SK-N-SH treated with all-trans-retinoic acid at 6 μM for 48 hours (cell line): ENCODE measurements at regions not wholly inside any gene's neighbourhood (a gene's known extent, or its start where the extent isn't known, plus 50 kb on each side); places are given as distances from the start of the nearest gene placed in this dataset.

Experiments
- ATAC-seq: fragments of 200-7000 bp; cut with Tn5 transposase; 3 replicates; pipeline ENCODE4 v1.9.1; 2020; ENCODE audit warnings: mild to moderate bottlenecking, moderate library complexity
- ARNTL ChIP-seq: fragments of 450-650 bp; formaldehyde crosslinking; IDR thresholded peaks from 2 replicates; pipeline ENCODE4 v1.5.0; 2020; ENCODE audit warnings: low read depth, mild to moderate bottlenecking, moderate library complexity, borderline replicate concordance
- BACH2 ChIP-seq: fragments of 250-450 bp; sonication (Bioruptor Pico); IDR thresholded peaks from 2 replicates; pipeline ENCODE4 v1.9.0; 2021; ENCODE audit warnings: mild to moderate bottlenecking, borderline replicate concordance
- CSDC2 ChIP-seq: fragments of 250-450 bp; sonication (Bioruptor Pico); IDR thresholded peaks from 2 replicates; pipeline ENCODE4 v1.5.0; 2020; ENCODE audit warnings: mild to moderate bottlenecking, moderate library complexity
- ESRRG ChIP-seq: fragments of 250-450 bp; sonication (Bioruptor Pico); IDR thresholded peaks from 2 replicates; pipeline ENCODE4 v1.6.1; 2021; ENCODE audit warnings: mild to moderate bottlenecking
- GLIS3 ChIP-seq: fragments of 250-450 bp; sonication (Bioruptor Pico); IDR thresholded peaks from 2 replicates; pipeline ENCODE4 v1.5.0; 2020; ENCODE audit warnings: mild to moderate bottlenecking, moderate library complexity
- OSR1 ChIP-seq: fragments of 250-450 bp; sonication (Bioruptor Pico); IDR thresholded peaks from 2 replicates; pipeline ENCODE4 v1.8.0; 2022; ENCODE audit warnings: moderate library complexity, mild to moderate bottlenecking, inconsistent platforms
- PPARA ChIP-seq: fragments of 250-450 bp; sonication (Bioruptor Pico); IDR thresholded peaks from 2 replicates; pipeline ENCODE4 v1.5.0; 2020; ENCODE audit warnings: mild to moderate bottlenecking, borderline replicate concordance
- RARB ChIP-seq: fragments of 250-450 bp; sonication (Bioruptor Pico); IDR thresholded peaks from 2 replicates; pipeline ENCODE4 v1.8.0; 2021; ENCODE audit warnings: mild to moderate bottlenecking, moderate library complexity
- SNAI2 ChIP-seq: fragments of 250-450 bp; sonication (Bioruptor Pico); IDR thresholded peaks from 2 replicates; pipeline ENCODE4 v1.5.0; 2020; ENCODE audit warnings: mild to moderate bottlenecking, moderate library complexity
- TCF4 ChIP-seq: fragments of 250-450 bp; sonication (Bioruptor Pico); IDR thresholded peaks from 2 replicates; pipeline ENCODE4 v1.8.0; 2021; ENCODE audit warnings: mild to moderate bottlenecking, moderate library complexity, borderline replicate concordance
- TOX ChIP-seq: fragments of 250-450 bp; sonication (Bioruptor Pico); IDR thresholded peaks from 2 replicates; pipeline ENCODE4 v1.8.0; 2021; ENCODE audit warnings: mild to moderate bottlenecking, moderate library complexity, borderline replicate concordance
- ZC3H10 ChIP-seq: fragments of 250-450 bp; sonication (Bioruptor Pico); IDR thresholded peaks from 2 replicates; pipeline ENCODE4 v1.5.1; 2021; ENCODE audit warnings: mild to moderate bottlenecking, moderate library complexity
- ZFP3 ChIP-seq: fragments of 250-450 bp; sonication (Bioruptor Pico); IDR thresholded peaks from 2 replicates; pipeline ENCODE4 v1.5.0; 2020; ENCODE audit warnings: mild to moderate bottlenecking, moderate library complexity
- ZNF565 ChIP-seq: fragments of 450-650 bp; formaldehyde crosslinking; conservative IDR thresholded peaks from 2 replicates; pipeline ENCODE4 v1.5.0; 2020; ENCODE audit warnings: low read depth, mild to moderate bottlenecking, moderate library complexity
- ZNF70 ChIP-seq: fragments of 450-650 bp; formaldehyde crosslinking; IDR thresholded peaks from 2 replicates; pipeline ENCODE4 v1.5.0; 2020; ENCODE audit warnings: mild to moderate bottlenecking, moderate library complexity
- TF ChIP-seq, protein P1 (sequence below): fragments of 250-450 bp; sonication (Bioruptor Pico); IDR thresholded peaks from 2 replicates; pipeline ENCODE4 v1.5.1; 2020; ENCODE audit warnings: low read depth, mild to moderate bottlenecking, moderate library complexity
- TF ChIP-seq, protein P2 (sequence below): fragments of 250-450 bp; sonication (Bioruptor Pico); IDR thresholded peaks from 2 replicates; pipeline ENCODE4 v1.5.0; 2020; ENCODE audit warnings: mild to moderate bottlenecking, moderate library complexity
- TF ChIP-seq, protein P3 (sequence below): fragments of 250-450 bp; sonication (Bioruptor Pico); IDR thresholded peaks from 2 replicates; pipeline ENCODE4 v1.8.0; 2020; ENCODE audit warnings: mild to moderate bottlenecking, moderate library complexity, borderline replicate concordance
- TF ChIP-seq, protein P4 (sequence below): fragments of 250-450 bp; sonication (Bioruptor Pico); IDR thresholded peaks from 2 replicates; pipeline ENCODE4 v1.5.1; 2021; ENCODE audit warnings: mild to moderate bottlenecking, moderate library complexity

DNA sequence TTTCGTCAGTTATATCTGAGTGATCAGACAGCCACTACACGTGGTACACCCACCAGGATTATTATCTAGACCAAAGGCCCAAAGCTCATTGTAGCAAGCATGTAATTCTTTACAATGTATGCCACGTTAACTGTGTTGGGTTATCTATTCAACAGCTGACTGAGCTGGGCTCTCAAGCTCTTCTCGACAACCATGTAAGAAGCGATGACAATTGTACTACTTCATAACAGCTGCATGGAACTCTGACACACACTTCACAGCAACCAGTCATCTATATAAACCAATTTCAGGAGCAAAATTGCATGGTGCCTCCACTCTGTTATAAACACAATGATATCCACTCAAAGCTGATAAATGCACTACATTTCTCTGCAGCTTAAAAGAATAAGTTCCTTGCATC lies 701.8 kb downstream of the NR4A2 start (continued):
- TF ChIP-seq, protein P1, sequence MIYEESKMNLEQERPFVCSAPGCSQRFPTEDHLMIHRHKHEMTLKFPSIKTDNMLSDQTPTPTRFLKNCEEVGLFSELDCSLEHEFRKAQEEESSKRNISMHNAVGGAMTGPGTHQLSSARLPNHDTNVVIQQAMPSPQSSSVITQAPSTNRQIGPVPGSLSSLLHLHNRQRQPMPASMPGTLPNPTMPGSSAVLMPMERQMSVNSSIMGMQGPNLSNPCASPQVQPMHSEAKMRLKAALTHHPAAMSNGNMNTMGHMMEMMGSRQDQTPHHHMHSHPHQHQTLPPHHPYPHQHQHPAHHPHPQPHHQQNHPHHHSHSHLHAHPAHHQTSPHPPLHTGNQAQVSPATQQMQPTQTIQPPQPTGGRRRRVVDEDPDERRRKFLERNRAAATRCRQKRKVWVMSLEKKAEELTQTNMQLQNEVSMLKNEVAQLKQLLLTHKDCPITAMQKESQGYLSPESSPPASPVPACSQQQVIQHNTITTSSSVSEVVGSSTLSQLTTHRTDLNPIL (CRISPR knock-in tag), result no peak
- TF ChIP-seq TOX (CRISPR knock-in tag), result no peak
- no peak for TF ChIP-seq CSDC2 (CRISPR knock-in tag)
- no peak for TF ChIP-seq OSR1 (CRISPR knock-in tag)
- TF ChIP-seq, protein P2, sequence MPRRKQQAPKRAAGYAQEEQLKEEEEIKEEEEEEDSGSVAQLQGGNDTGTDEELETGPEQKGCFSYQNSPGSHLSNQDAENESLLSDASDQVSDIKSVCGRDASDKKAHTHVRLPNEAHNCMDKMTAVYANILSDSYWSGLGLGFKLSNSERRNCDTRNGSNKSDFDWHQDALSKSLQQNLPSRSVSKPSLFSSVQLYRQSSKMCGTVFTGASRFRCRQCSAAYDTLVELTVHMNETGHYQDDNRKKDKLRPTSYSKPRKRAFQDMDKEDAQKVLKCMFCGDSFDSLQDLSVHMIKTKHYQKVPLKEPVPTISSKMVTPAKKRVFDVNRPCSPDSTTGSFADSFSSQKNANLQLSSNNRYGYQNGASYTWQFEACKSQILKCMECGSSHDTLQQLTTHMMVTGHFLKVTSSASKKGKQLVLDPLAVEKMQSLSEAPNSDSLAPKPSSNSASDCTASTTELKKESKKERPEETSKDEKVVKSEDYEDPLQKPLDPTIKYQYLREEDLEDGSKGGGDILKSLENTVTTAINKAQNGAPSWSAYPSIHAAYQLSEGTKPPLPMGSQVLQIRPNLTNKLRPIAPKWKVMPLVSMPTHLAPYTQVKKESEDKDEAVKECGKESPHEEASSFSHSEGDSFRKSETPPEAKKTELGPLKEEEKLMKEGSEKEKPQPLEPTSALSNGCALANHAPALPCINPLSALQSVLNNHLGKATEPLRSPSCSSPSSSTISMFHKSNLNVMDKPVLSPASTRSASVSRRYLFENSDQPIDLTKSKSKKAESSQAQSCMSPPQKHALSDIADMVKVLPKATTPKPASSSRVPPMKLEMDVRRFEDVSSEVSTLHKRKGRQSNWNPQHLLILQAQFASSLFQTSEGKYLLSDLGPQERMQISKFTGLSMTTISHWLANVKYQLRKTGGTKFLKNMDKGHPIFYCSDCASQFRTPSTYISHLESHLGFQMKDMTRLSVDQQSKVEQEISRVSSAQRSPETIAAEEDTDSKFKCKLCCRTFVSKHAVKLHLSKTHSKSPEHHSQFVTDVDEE (CRISPR knock-in tag), result no peak
- TF ChIP-seq ARNTL, result no peak
- TF ChIP-seq ZFP3, result no peak
- no peak for TF ChIP-seq SNAI2 (CRISPR knock-in tag)

DNA sequence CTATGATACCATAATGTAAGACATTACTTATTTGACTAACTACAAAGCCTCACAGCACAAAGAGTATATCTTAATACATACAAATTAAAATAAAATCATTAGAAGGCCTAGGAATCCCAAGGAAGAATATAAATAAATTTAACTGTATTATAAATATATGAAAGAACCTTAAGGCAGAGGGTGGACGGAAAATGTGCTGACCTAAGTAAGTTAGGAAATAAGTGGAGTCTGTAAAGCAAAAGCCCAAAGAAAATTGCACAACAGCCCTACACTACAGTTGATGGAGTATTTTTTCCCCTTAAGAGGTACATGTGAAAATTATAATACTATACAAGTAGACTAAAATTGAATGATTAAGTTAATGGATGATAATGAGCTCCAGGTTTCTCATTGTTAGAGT lies 710.1 kb downstream of the NR4A2 start:
- no peak for ATAC-seq
- TF ChIP-seq, protein P3, sequence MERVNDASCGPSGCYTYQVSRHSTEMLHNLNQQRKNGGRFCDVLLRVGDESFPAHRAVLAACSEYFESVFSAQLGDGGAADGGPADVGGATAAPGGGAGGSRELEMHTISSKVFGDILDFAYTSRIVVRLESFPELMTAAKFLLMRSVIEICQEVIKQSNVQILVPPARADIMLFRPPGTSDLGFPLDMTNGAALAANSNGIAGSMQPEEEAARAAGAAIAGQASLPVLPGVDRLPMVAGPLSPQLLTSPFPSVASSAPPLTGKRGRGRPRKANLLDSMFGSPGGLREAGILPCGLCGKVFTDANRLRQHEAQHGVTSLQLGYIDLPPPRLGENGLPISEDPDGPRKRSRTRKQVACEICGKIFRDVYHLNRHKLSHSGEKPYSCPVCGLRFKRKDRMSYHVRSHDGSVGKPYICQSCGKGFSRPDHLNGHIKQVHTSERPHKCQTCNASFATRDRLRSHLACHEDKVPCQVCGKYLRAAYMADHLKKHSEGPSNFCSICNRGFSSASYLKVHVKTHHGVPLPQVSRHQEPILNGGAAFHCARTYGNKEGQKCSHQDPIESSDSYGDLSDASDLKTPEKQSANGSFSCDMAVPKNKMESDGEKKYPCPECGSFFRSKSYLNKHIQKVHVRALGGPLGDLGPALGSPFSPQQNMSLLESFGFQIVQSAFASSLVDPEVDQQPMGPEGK (CRISPR knock-in tag), result no peak
- TF ChIP-seq ZC3H10 (CRISPR knock-in tag), result no peak
- TF ChIP-seq, protein P1 (CRISPR knock-in tag), result no peak
- TF ChIP-seq, protein P2 (CRISPR knock-in tag), result no peak
- no peak for TF ChIP-seq ZNF70 (CRISPR knock-in tag)
- TF ChIP-seq ARNTL, result no peak
- TF ChIP-seq, protein P4, sequence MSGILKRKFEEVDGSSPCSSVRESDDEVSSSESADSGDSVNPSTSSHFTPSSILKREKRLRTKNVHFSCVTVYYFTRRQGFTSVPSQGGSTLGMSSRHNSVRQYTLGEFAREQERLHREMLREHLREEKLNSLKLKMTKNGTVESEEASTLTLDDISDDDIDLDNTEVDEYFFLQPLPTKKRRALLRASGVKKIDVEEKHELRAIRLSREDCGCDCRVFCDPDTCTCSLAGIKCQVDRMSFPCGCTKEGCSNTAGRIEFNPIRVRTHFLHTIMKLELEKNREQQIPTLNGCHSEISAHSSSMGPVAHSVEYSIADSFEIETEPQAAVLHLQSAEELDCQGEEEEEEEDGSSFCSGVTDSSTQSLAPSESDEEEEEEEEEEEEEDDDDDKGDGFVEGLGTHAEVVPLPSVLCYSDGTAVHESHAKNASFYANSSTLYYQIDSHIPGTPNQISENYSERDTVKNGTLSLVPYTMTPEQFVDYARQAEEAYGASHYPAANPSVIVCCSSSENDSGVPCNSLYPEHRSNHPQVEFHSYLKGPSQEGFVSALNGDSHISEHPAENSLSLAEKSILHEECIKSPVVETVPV, result no peak
- no peak for TF ChIP-seq SNAI2 (CRISPR knock-in tag)
- no peak for TF ChIP-seq ESRRG (CRISPR knock-in tag)
- no peak for TF ChIP-seq BACH2 (CRISPR knock-in tag)
- no peak for TF ChIP-seq PPARA (CRISPR knock-in tag)
- no peak for TF ChIP-seq ZNF565
- TF ChIP-seq CSDC2 (CRISPR knock-in tag), result no peak
- TF ChIP-seq TOX (CRISPR knock-in tag), result no peak
- no peak for TF ChIP-seq TCF4 (CRISPR knock-in tag)
- TF ChIP-seq OSR1 (CRISPR knock-in tag), result no peak
- TF ChIP-seq RARB (CRISPR knock-in tag), result no peak
- TF ChIP-seq GLIS3, result no peak
